Peyer's patch (tissue), 4 donors: ENCODE measurements at regions not wholly inside any gene's neighbourhood (a gene's known extent, or its start where the extent isn't known, plus 50 kb on each side); places are given as distances from the start of the nearest gene placed in this dataset.

Experiments used
- POLR2A ChIP-seq, 2 donors: fragments of 450-650 bp; IDR thresholded peaks; one replicate each; pipeline ENCODE4 v1.5.1; 2017; ENCODE audit warnings: antibody characterized with exemption in 2 of 2, mild to moderate bottlenecking in 2 of 2, moderate library complexity in 2 of 2
- TF ChIP-seq, protein P1 (sequence below), 6 experiments: fragments of 450-650 bp in 4 of 6; fragments of 200-600 bp in 2 of 6; sonication (generic) in 1 of 6; IDR thresholded peaks; one replicate each; pipeline ENCODE4 v1.5.1; 2017 to 2019; ENCODE audit warnings: antibody characterized with exemption in 6 of 6, mild to moderate bottlenecking in 3 of 6, moderate library complexity in 1 of 6

DNA sequence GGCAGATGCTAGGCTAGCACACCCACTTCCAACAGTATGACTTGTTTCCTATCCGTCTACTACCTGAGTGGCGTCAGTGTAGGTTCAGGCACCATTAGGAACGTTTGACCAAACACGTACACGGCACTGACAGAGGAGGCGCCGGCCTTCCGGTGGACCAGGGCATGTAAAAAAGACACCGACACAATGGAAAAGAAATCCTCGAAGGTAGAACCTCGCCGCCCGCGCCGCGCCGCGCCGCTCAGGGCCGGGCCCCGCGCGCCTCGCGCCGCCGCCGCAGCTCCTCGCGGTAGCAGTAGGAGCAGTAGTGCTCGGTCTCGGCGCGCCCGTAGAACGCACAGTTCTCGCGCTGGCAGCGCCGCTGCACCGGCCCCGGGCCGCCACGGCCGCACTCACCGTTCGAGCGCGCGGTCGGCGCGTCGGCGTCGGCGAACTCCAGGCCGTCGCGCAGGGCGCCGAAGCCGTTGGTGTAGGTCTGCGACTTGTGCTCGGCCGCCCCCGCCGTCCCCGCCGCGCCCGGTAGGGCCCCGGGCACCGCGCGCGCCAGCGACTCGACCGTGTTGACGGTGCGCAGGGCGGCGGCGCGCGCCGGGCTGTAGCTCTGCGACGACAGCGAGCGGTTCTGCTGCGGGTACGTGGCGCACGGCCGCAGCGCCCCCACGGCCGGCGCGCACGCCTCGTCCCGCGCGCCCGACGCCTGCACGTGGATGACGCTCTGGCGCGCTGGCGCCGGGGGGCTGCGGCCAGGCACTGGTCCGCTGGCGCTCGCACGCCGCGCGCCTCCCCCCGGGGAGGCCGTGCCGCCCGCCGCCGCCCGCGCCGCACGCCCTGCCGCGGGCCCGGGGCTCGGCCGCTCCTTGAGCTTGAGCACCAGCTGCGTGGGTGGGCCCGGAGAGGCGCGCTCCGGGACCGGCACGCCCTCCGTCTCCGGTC is 156.7 kb downstream of the KLF13 start:
- TF ChIP-seq, protein P1, sequence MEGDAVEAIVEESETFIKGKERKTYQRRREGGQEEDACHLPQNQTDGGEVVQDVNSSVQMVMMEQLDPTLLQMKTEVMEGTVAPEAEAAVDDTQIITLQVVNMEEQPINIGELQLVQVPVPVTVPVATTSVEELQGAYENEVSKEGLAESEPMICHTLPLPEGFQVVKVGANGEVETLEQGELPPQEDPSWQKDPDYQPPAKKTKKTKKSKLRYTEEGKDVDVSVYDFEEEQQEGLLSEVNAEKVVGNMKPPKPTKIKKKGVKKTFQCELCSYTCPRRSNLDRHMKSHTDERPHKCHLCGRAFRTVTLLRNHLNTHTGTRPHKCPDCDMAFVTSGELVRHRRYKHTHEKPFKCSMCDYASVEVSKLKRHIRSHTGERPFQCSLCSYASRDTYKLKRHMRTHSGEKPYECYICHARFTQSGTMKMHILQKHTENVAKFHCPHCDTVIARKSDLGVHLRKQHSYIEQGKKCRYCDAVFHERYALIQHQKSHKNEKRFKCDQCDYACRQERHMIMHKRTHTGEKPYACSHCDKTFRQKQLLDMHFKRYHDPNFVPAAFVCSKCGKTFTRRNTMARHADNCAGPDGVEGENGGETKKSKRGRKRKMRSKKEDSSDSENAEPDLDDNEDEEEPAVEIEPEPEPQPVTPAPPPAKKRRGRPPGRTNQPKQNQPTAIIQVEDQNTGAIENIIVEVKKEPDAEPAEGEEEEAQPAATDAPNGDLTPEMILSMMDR (IDR thresholded peaks at IDR 0.05), result no peak
- no peak for TF ChIP-seq POLR2A (IDR thresholded peaks at IDR 0.05)
